H1 (cell line): ENCODE measurements at regions not wholly inside any gene's neighbourhood (a gene's known extent, or its start where the extent isn't known, plus 50 kb on each side); places are given as distances from the start of the nearest gene placed in this dataset.

Source experiments
- EZH2 ChIP-seq: fragments of 200-600 bp; sonication (generic); IDR thresholded peaks from 2 replicates; pipeline ENCODE4 v1.7.1; 2012; ENCODE audit warnings: low read depth, mild to moderate bottlenecking, moderate library complexity, low read length, inconsistent platforms; ENCODE audit not compliant: severe bottlenecking
- JUN ChIP-seq: IDR thresholded peaks from 2 replicates; pipeline ENCODE4 v1.6.1; 2011; ENCODE audit warnings: low read depth, mild to moderate bottlenecking, improper control_type of control experiment, low read length
- POLR2AphosphoS5 ChIP-seq: IDR thresholded peaks from 2 replicates; pipeline ENCODE4 v1.6.1; 2011; ENCODE audit warnings: low read depth, low read length
- RAD21 ChIP-seq, 2 experiments: IDR thresholded peaks in 1 of 2; conservative IDR thresholded peaks in 1 of 2; 2 replicates each; pipeline ENCODE4 v1.6.1; 2011; ENCODE audit warnings: low read depth in 2 of 2, low read length in 2 of 2, improper control_type of control experiment in 1 of 2, inconsistent platforms in 1 of 2, mild to moderate bottlenecking in 1 of 2, moderate library complexity in 1 of 2
- SP4 ChIP-seq: IDR thresholded peaks from 2 replicates; pipeline ENCODE4 v1.6.1; 2012; ENCODE audit warnings: low read length, inconsistent platforms
- TF ChIP-seq, protein P1 (sequence below): fragments of 300-600 bp; sonication (generic); IDR thresholded peaks from 2 replicates; pipeline ENCODE4 v1.7.1; 2012; ENCODE audit warnings: low read length, moderate library complexity, mild to moderate bottlenecking, inconsistent platforms; ENCODE audit not compliant: insufficient replicate concordance
- TF ChIP-seq, protein P2 (sequence below), 3 experiments: IDR thresholded peaks; 1 replicate in 2 of 3; 2 replicates in 1 of 3; pipeline versions ENCODE4 v1.5.1 to v1.6.1; 2011; ENCODE audit warnings: low read length in 3 of 3, mild to moderate bottlenecking in 3 of 3, inconsistent platforms in 2 of 3, low read depth in 1 of 3, moderate library complexity in 1 of 3; ENCODE audit not compliant: insufficient read depth in 1 of 3; ENCODE audit errors: control extremely low read depth in 1 of 3

DNA sequence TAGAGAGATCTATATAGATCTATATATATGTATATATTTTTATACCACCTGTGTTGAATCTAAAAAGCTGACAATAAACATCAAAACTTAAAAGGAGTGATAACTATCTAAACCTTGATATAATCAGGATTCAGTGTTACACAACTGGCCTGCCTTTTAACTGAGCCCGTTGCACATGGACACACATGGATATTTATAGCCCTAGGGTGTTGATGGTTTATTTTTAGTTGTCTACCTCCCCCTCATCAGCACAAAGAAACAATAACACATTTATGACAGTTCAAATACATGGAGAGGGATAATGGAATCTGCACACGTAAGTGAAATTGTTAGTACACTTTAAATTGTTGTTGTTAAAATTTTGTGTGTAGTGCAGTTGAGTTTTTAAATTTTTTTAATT is 336.9 kb downstream of the ZNF248 start (continued):
- TF ChIP-seq, protein P1, sequence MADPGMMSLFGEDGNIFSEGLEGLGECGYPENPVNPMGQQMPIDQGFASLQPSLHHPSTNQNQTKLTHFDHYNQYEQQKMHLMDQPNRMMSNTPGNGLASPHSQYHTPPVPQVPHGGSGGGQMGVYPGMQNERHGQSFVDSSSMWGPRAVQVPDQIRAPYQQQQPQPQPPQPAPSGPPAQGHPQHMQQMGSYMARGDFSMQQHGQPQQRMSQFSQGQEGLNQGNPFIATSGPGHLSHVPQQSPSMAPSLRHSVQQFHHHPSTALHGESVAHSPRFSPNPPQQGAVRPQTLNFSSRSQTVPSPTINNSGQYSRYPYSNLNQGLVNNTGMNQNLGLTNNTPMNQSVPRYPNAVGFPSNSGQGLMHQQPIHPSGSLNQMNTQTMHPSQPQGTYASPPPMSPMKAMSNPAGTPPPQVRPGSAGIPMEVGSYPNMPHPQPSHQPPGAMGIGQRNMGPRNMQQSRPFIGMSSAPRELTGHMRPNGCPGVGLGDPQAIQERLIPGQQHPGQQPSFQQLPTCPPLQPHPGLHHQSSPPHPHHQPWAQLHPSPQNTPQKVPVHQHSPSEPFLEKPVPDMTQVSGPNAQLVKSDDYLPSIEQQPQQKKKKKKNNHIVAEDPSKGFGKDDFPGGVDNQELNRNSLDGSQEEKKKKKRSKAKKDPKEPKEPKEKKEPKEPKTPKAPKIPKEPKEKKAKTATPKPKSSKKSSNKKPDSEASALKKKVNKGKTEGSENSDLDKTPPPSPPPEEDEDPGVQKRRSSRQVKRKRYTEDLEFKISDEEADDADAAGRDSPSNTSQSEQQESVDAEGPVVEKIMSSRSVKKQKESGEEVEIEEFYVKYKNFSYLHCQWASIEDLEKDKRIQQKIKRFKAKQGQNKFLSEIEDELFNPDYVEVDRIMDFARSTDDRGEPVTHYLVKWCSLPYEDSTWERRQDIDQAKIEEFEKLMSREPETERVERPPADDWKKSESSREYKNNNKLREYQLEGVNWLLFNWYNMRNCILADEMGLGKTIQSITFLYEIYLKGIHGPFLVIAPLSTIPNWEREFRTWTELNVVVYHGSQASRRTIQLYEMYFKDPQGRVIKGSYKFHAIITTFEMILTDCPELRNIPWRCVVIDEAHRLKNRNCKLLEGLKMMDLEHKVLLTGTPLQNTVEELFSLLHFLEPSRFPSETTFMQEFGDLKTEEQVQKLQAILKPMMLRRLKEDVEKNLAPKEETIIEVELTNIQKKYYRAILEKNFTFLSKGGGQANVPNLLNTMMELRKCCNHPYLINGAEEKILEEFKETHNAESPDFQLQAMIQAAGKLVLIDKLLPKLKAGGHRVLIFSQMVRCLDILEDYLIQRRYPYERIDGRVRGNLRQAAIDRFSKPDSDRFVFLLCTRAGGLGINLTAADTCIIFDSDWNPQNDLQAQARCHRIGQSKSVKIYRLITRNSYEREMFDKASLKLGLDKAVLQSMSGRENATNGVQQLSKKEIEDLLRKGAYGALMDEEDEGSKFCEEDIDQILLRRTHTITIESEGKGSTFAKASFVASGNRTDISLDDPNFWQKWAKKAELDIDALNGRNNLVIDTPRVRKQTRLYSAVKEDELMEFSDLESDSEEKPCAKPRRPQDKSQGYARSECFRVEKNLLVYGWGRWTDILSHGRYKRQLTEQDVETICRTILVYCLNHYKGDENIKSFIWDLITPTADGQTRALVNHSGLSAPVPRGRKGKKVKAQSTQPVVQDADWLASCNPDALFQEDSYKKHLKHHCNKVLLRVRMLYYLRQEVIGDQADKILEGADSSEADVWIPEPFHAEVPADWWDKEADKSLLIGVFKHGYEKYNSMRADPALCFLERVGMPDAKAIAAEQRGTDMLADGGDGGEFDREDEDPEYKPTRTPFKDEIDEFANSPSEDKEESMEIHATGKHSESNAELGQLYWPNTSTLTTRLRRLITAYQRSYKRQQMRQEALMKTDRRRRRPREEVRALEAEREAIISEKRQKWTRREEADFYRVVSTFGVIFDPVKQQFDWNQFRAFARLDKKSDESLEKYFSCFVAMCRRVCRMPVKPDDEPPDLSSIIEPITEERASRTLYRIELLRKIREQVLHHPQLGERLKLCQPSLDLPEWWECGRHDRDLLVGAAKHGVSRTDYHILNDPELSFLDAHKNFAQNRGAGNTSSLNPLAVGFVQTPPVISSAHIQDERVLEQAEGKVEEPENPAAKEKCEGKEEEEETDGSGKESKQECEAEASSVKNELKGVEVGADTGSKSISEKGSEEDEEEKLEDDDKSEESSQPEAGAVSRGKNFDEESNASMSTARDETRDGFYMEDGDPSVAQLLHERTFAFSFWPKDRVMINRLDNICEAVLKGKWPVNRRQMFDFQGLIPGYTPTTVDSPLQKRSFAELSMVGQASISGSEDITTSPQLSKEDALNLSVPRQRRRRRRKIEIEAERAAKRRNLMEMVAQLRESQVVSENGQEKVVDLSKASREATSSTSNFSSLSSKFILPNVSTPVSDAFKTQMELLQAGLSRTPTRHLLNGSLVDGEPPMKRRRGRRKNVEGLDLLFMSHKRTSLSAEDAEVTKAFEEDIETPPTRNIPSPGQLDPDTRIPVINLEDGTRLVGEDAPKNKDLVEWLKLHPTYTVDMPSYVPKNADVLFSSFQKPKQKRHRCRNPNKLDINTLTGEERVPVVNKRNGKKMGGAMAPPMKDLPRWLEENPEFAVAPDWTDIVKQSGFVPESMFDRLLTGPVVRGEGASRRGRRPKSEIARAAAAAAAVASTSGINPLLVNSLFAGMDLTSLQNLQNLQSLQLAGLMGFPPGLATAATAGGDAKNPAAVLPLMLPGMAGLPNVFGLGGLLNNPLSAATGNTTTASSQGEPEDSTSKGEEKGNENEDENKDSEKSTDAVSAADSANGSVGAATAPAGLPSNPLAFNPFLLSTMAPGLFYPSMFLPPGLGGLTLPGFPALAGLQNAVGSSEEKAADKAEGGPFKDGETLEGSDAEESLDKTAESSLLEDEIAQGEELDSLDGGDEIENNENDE, result no peak
- TF ChIP-seq, protein P2, sequence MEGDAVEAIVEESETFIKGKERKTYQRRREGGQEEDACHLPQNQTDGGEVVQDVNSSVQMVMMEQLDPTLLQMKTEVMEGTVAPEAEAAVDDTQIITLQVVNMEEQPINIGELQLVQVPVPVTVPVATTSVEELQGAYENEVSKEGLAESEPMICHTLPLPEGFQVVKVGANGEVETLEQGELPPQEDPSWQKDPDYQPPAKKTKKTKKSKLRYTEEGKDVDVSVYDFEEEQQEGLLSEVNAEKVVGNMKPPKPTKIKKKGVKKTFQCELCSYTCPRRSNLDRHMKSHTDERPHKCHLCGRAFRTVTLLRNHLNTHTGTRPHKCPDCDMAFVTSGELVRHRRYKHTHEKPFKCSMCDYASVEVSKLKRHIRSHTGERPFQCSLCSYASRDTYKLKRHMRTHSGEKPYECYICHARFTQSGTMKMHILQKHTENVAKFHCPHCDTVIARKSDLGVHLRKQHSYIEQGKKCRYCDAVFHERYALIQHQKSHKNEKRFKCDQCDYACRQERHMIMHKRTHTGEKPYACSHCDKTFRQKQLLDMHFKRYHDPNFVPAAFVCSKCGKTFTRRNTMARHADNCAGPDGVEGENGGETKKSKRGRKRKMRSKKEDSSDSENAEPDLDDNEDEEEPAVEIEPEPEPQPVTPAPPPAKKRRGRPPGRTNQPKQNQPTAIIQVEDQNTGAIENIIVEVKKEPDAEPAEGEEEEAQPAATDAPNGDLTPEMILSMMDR (IDR thresholded peaks at IDR 0.05; ENCODE audit: control extremely low read depth in 1 of 3, insufficient read depth in 1 of 3, low read depth in 1 of 3, low read length in 3 of 3), result no peak
- TF ChIP-seq EZH2, result no peak
- TF ChIP-seq RAD21 (IDR thresholded peaks at IDR 0.05 in 1 of 2, conservative IDR thresholded peaks at IDR 0.05 in 1 of 2; ENCODE audit: low read depth in 2 of 2, low read length in 2 of 2), result no peak
- no peak for TF ChIP-seq POLR2AphosphoS5
- no peak for TF ChIP-seq JUN
- no peak for TF ChIP-seq SP4
- TF ChIP-seq, all 59 proteins: peak for 0
